Neural progenitor cell (in vitro differentiated cells): ENCODE measurements at regions not wholly inside any gene's neighbourhood (a gene's known extent, or its start where the extent isn't known, plus 50 kb on each side); places are given as distances from the start of the nearest gene placed in this dataset.

ENCODE experiments used
- DNase-seq: peaks from one replicate; pipeline ENCODE4 v3.0.0-alpha.2; 2016; ENCODE audit warnings: low spot score
- H2AFZ ChIP-seq: fragments of 200-600 bp; sonication (generic); replicated peaks from 2 replicates; pipeline ENCODE4 v1.6.1; 2016; ENCODE audit warnings: antibody characterized with exemption
- H3F3A ChIP-seq: fragments of 200-600 bp; sonication (generic); 2 replicates; pipeline ENCODE4 v1.6.1; 2016; ENCODE audit warnings: antibody characterized with exemption, low read depth
- H3K27ac ChIP-seq: fragments of 200-600 bp; sonication (generic); 2 replicates; pipeline ENCODE4 v1.5.1; 2016; ENCODE audit warnings: mild to moderate bottlenecking
- H3K27me3 ChIP-seq: fragments of 200-600 bp; sonication (generic); 2 replicates; pipeline ENCODE4 v1.6.1; 2016; ENCODE audit warnings: mild to moderate bottlenecking, moderate library complexity
- H3K36me3 ChIP-seq: fragments of 200-600 bp; sonication (generic); 2 replicates; pipeline ENCODE4 v1.5.1; 2016
- H3K4me1 ChIP-seq: fragments of 200-600 bp; sonication (generic); 2 replicates; pipeline ENCODE4 v1.6.1; 2016; ENCODE audit warnings: mixed run types
- H3K4me2 ChIP-seq: fragments of 200-600 bp; sonication (generic); 2 replicates; pipeline ENCODE4 v1.6.1; 2016
- H3K4me3 ChIP-seq: fragments of 200-600 bp; sonication (generic); 2 replicates; pipeline ENCODE4 v1.5.1; 2016
- H3K79me2 ChIP-seq: fragments of 200-600 bp; sonication (generic); 2 replicates; pipeline ENCODE4 v1.6.1; 2016; ENCODE audit warnings: low read depth
- H3K9ac ChIP-seq: fragments of 200-600 bp; sonication (generic); 2 replicates; pipeline ENCODE4 v1.6.1; 2016
- H3K9me3 ChIP-seq: fragments of 200-600 bp; sonication (generic); 2 replicates; pipeline ENCODE4 v1.5.1; 2016; ENCODE audit warnings: low read depth
- H4K20me1 ChIP-seq: fragments of 200-600 bp; sonication (generic); 2 replicates; pipeline ENCODE4 v1.6.1; 2016; ENCODE audit warnings: low read depth
- H3K27ac Mint-ChIP-seq: 3 replicates; pipeline ENCODE4 v1.8.0; 2021; ENCODE audit warnings: mixed read lengths
- H3K27me3 Mint-ChIP-seq: 2 replicates; pipeline ENCODE4 v1.8.0; 2022; ENCODE audit warnings: low read depth, mild to moderate bottlenecking, inconsistent platforms, moderate library complexity, mixed read lengths; ENCODE audit not compliant: insufficient read depth
- H3K36me3 Mint-ChIP-seq: 3 replicates; pipeline ENCODE4 v1.8.0; 2021; ENCODE audit warnings: mixed read lengths
- H3K4me1 Mint-ChIP-seq: 3 replicates; pipeline ENCODE4 v1.8.0; 2021; ENCODE audit warnings: mixed read lengths
- H3K4me3 Mint-ChIP-seq: 3 replicates; pipeline ENCODE4 v1.8.0; 2021; ENCODE audit warnings: mild to moderate bottlenecking, moderate library complexity, mixed read lengths
- H3K9me3 Mint-ChIP-seq: 3 replicates; pipeline ENCODE4 v1.8.0; 2020; ENCODE audit warnings: mixed read lengths
- CTCF ChIP-seq: fragments of 200-600 bp; sonication (generic); IDR thresholded peaks from 2 replicates; pipeline ENCODE4 v1.5.1; 2017; ENCODE audit warnings: antibody characterized with exemption, mild to moderate bottlenecking
- EZH2 ChIP-seq: fragments of 200-600 bp; sonication (generic); IDR thresholded peaks from 2 replicates; pipeline ENCODE4 v1.6.1; 2017; ENCODE audit warnings: antibody characterized with exemption, mild to moderate bottlenecking, moderate library complexity
- EZH2phosphoT487 ChIP-seq: fragments of 200-600 bp; sonication (generic); IDR thresholded peaks from 2 replicates; pipeline ENCODE4 v1.6.1; 2017; ENCODE audit warnings: antibody characterized with exemption

GRCh38 chr5:168211245-168211644, 80.2 kb upstream of the WWC1 start:
- no peak for DNase-seq
- H3K27me3 Mint-ChIP-seq = peaks cover 2% of the 10 kb centered on the region
- H3K4me3 Mint-ChIP-seq = no peak overlapping the region
- Histone ChIP-seq H3K4me1 (peaks cover 28% of the 10 kb centered on the region), H3K27me3 (no peaks in the 10 kb centered on the region), H3F3A (peaks cover 8% of the 10 kb centered on the region), H3K4me2 (no peak overlapping the region), H3K27ac (no peak overlapping the region), H3K4me3 (no peak overlapping the region), H3K9me3 (no peaks in the 10 kb centered on the region), H2AFZ (no peak overlapping the region), H4K20me1 (no peaks in the 10 kb centered on the region), H3K9ac (no peak overlapping the region), H3K79me2 (no peaks in the 10 kb centered on the region), H3K36me3 (no peaks in the 10 kb centered on the region)
- peaks cover 15% of the 10 kb centered on the region for H3K36me3 Mint-ChIP-seq
- TF ChIP-seq EZH2 (no peak), CTCF (no peak), EZH2phosphoT487 (no peak)
- peaks cover 40% of the 10 kb centered on the region for H3K4me1 Mint-ChIP-seq
- no peaks in the 10 kb centered on the region for H3K9me3 Mint-ChIP-seq
- H3K27ac Mint-ChIP-seq = no peak overlapping the region

- no peak for DNase-seq
- Histone ChIP-seq H3K4me3 (no peak overlapping the region), H3K4me1 (peaks cover 28% of the 10 kb centered on the region), H3K36me3 (no peaks in the 10 kb centered on the region), H4K20me1 (no peaks in the 10 kb centered on the region), H3K27me3 (no peaks in the 10 kb centered on the region), H3F3A (peaks cover 8% of the 10 kb centered on the region), H3K27ac (no peak overlapping the region), H3K9ac (no peak overlapping the region), H3K9me3 (no peaks in the 10 kb centered on the region), H2AFZ (no peak overlapping the region), H3K4me2 (no peak overlapping the region), H3K79me2 (no peaks in the 10 kb centered on the region)
- peaks cover 17% of the 10 kb centered on the region for H3K36me3 Mint-ChIP-seq
- H3K9me3 Mint-ChIP-seq = no peaks in the 10 kb centered on the region
- H3K27ac Mint-ChIP-seq = no peak overlapping the region
- no peak for TF ChIP-seq CTCF
- TF ChIP-seq EZH2 = no peak
- no peak for TF ChIP-seq EZH2phosphoT487
- peaks cover 45% of the 10 kb centered on the region for H3K4me1 Mint-ChIP-seq
- H3K4me3 Mint-ChIP-seq = no peak overlapping the region
- peaks cover 2% of the 10 kb centered on the region for H3K27me3 Mint-ChIP-seq
Measured at GRCh38 chr5:168211936-168212335, 79.5 kb upstream of the WWC1 start.

DNA sequence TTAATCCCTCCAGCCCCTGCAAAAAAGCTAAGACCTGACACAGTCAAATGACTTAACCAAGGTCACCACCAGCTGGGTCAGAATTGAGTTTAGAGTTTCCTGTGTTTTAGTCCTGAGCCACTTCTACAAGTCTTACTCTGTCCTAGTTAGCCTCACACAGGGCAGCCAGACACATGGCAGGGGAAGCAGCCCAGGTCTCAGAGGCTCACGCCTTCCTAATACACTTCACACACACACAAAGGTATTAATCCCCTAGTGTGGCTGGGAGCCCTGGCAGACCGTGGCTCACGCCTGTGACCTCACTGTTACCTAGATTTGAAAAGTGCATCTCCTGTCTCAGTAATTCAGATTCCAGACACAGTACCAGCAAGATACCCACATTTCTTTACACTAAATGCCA, 77.4 kb upstream of the WWC1 start:
- peaks cover 40% of the 10 kb centered on the region for H3K4me1 Mint-ChIP-seq
- Histone ChIP-seq H3K9me3 (no peaks in the 10 kb centered on the region), H3K27ac (no peak overlapping the region), H3F3A (no peaks in the 10 kb centered on the region), H2AFZ (no peak overlapping the region), H4K20me1 (no peaks in the 10 kb centered on the region), H3K9ac (no peak overlapping the region), H3K4me2 (no peak overlapping the region), H3K79me2 (no peaks in the 10 kb centered on the region), H3K4me3 (no peak overlapping the region), H3K36me3 (no peaks in the 10 kb centered on the region), H3K27me3 (no peaks in the 10 kb centered on the region), H3K4me1 (peaks cover 14% of the 10 kb centered on the region)
- no peaks in the 10 kb centered on the region for H3K9me3 Mint-ChIP-seq
- H3K27ac Mint-ChIP-seq = peak overlapping the region; percentile 22
- no peak for DNase-seq
- TF ChIP-seq EZH2 (no peak), CTCF (no peak), EZH2phosphoT487 (no peak)
- H3K27me3 Mint-ChIP-seq = peaks cover 5% of the 10 kb centered on the region
- no peak overlapping the region for H3K4me3 Mint-ChIP-seq
- peaks cover 28% of the 10 kb centered on the region for H3K36me3 Mint-ChIP-seq
